DOHH2 (cell line): ENCODE measurements at regions not wholly inside any gene's neighbourhood (a gene's known extent, or its start where the extent isn't known, plus 50 kb on each side); places are given as distances from the start of the nearest gene placed in this dataset.

ENCODE experiments used
- CTCF ChIP-seq: fragments of 200-600 bp; sonication (generic); IDR thresholded peaks from one replicate; pipeline ENCODE4 v1.5.1; 2014; ENCODE audit warnings: antibody characterized with exemption, mild to moderate bottlenecking, low read depth, low read length; ENCODE audit not compliant: poor library complexity, severe bottlenecking
- EZH2phosphoT487 ChIP-seq: fragments of 200-600 bp; sonication (generic); IDR thresholded peaks from 2 replicates; pipeline ENCODE4 v1.6.1; 2017; ENCODE audit warnings: borderline replicate concordance, mild to moderate bottlenecking, antibody characterized with exemption, low read length, moderate library complexity, mixed read lengths

- no peak for TF ChIP-seq CTCF
- no peak for TF ChIP-seq EZH2phosphoT487
Measured at GRCh38 chr5:145632701-145633100, 202.4 kb downstream of the PRELID2 start.
